ENCODE measurements at regions not wholly inside any gene's neighbourhood (a gene's known extent, or its start where the extent isn't known, plus 50 kb on each side); places are given as distances from the start of the nearest gene placed in this dataset.

DNA sequence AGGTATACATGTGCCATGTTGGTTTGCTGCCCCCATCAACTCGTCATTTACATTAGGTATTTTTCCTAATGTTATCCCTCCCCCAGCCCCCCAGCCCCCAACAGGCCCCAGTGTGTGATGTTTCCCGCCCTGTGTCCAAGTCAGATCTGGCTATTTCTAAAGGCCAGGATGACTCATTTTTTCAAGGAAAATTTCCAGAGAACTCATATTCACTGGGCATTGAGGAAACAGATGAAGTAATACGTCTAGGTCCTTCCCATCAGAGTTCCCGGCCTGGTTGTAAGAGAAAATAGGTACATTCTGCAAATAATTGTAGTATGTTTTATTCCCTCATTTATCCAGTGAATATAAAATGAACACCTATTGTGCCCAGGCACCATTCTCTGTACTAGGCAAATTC, 345.2 kb downstream of the BCL11B start:
- Histone ChIP-seq H3K9me3 (no peaks in the 10 kb centered on the region), H3K27me3 (no peaks in the 10 kb centered on the region), H3K4me1 (peaks cover 19% of the 10 kb centered on the region), H3K36me3 (no peaks in the 10 kb centered on the region), H3K4me3 (no peak overlapping the region), H3K27ac (peak overlapping the region; percentile 67)
- 29% methylated on average over 4 of the region's 4 CpGs for WGBS
- DNase-seq (ENCODE audit: low spot score in 2 of 2): peak; percentile 4 to 33
- TF ChIP-seq POLR2AphosphoS5 (IDR thresholded peaks at IDR 0.05) (no peak), EP300 (IDR thresholded peaks at IDR 0.05) (no peak), POLR2A (IDR thresholded peaks at IDR 0.05) (no peak)
- TF ChIP-seq, protein P1, sequence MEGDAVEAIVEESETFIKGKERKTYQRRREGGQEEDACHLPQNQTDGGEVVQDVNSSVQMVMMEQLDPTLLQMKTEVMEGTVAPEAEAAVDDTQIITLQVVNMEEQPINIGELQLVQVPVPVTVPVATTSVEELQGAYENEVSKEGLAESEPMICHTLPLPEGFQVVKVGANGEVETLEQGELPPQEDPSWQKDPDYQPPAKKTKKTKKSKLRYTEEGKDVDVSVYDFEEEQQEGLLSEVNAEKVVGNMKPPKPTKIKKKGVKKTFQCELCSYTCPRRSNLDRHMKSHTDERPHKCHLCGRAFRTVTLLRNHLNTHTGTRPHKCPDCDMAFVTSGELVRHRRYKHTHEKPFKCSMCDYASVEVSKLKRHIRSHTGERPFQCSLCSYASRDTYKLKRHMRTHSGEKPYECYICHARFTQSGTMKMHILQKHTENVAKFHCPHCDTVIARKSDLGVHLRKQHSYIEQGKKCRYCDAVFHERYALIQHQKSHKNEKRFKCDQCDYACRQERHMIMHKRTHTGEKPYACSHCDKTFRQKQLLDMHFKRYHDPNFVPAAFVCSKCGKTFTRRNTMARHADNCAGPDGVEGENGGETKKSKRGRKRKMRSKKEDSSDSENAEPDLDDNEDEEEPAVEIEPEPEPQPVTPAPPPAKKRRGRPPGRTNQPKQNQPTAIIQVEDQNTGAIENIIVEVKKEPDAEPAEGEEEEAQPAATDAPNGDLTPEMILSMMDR (IDR thresholded peaks at IDR 0.05): no peak

DNA sequence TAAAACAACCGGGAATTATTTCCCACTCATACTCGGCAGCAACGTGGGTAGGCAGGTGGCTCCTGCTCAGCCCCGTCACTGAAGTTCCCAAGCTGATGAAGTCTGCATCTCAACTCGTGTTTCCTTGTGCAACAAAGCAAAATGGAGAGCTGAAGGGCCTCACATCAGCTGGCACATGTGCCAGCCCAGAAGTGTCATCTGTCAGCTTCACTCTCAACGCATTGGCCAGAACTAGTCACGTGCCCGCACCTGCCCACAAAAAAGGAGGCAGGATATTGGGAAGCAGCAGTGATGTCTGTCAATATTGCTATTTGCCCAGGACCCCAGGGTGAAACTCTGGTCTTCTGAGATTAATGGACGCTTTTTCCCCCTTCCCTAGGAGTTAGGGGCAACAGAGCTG, 344.0 kb downstream of the BCL11B start:
- 92% methylated on average over 8 of the region's 9 CpGs for WGBS
- peak; percentile 35 to 40 for DNase-seq (ENCODE audit: low spot score in 2 of 2)
- Histone ChIP-seq H3K4me3 (no peak overlapping the region), H3K4me1 (peaks cover 24% of the 10 kb centered on the region), H3K27me3 (no peaks in the 10 kb centered on the region), H3K9me3 (no peaks in the 10 kb centered on the region), H3K36me3 (no peaks in the 10 kb centered on the region), H3K27ac (no peak overlapping the region)
- TF ChIP-seq POLR2A (IDR thresholded peaks at IDR 0.05) (no peak), EP300 (IDR thresholded peaks at IDR 0.05) (no peak), POLR2AphosphoS5 (IDR thresholded peaks at IDR 0.05) (no peak)
- TF ChIP-seq, protein P1 (IDR thresholded peaks at IDR 0.05): no peak

DNA sequence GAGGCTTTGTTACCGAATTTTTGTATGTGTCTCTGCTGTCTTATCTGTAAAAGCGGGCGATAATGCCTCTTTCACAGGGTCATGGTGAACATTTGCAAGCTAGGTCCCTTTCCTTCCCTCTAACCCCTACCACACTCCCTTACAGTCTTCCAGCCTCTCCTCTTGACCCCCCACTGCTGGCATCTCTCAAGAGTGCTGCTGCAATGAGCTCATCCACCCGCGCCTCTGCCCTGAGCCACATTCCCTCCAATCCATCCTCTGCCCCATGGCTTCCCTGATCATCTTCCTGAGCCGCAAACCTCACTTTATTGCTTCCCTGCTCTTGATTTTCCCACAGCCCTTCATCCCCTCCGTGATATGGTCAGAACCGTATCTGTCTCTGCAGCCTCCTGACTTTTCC, 343.6 kb downstream of the BCL11B start:
- Histone ChIP-seq H3K27ac (no peak overlapping the region), H3K4me1 (peaks cover 24% of the 10 kb centered on the region), H3K36me3 (no peaks in the 10 kb centered on the region), H3K4me3 (no peak overlapping the region), H3K27me3 (no peaks in the 10 kb centered on the region), H3K9me3 (no peaks in the 10 kb centered on the region)
- WGBS: 94% methylated on average over 8 of the region's 8 CpGs
- DNase-seq (ENCODE audit: low spot score in 2 of 2): peak; percentile 16 to 56
- TF ChIP-seq EP300 (IDR thresholded peaks at IDR 0.05) (no peak), POLR2AphosphoS5 (IDR thresholded peaks at IDR 0.05) (no peak), POLR2A (IDR thresholded peaks at IDR 0.05) (no peak)
- TF ChIP-seq, protein P1 (IDR thresholded peaks at IDR 0.05): no peak

DNA sequence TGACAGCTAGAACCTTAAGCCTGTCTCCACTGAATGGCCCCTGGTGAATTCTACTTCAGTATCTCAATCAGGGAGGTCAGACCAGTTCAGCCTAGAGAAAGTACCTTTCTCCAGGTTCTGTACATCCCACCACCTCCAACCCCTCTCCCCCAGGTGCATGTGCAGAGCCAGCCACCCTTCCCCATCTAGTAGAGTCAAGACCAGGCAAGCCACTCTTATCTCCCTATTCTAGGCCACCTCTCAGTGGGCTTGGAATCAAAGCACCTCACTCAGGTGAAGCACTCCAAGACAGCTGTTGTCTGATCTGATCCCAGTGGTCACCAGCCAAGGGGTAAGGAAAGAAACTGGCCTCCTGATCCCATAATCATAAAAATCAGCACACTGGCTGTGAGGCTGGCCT, 340.9 kb downstream of the BCL11B start:
- TF ChIP-seq EP300 (IDR thresholded peaks at IDR 0.05): no peak
- no peak for TF ChIP-seq POLR2AphosphoS5 (IDR thresholded peaks at IDR 0.05)
- TF ChIP-seq POLR2A (IDR thresholded peaks at IDR 0.05): no peak
- TF ChIP-seq, protein P1 (IDR thresholded peaks at IDR 0.05): no peak
- peak; percentile 17 to 50 for DNase-seq (ENCODE audit: low spot score in 2 of 2)
- Histone ChIP-seq H3K4me1 (peaks cover 16% of the 10 kb centered on the region), H3K4me3 (no peak overlapping the region), H3K9me3 (no peaks in the 10 kb centered on the region), H3K27me3 (no peaks in the 10 kb centered on the region), H3K27ac (no peak overlapping the region), H3K36me3 (no peaks in the 10 kb centered on the region)

DNA sequence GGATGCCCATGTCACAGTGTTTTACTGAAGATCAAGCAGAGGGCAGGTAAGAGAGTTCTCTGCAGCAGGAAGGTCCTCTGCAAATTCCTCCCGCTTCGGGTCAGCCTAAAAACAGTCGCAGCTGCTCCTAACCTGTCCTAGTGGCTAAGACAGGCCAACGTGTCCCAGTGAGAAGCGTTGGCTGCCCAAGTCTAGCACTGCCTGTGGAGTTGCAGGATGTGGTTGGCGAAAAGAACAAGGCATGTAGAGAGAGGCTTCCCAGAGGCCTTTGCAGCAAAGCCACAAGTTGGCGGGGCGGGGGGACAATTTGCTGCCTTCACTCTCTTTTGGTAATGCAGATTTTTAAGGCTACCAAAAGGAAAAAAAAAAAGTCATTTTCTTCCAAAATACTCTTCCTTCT, 340.1 kb downstream of the BCL11B start:
- TF ChIP-seq EP300 (IDR thresholded peaks at IDR 0.05): no peak
- TF ChIP-seq, protein P1 (IDR thresholded peaks at IDR 0.05): no peak

More for the DNA sequence above, 340.1 kb downstream of the BCL11B start:
- Histone ChIP-seq H3K4me3 (no peak overlapping the region), H3K36me3 (no peaks in the 10 kb centered on the region), H3K4me1 (peaks cover 8% of the 10 kb centered on the region), H3K27ac (no peak overlapping the region), H3K9me3 (no peaks in the 10 kb centered on the region), H3K27me3 (no peaks in the 10 kb centered on the region)
- WGBS: 87% methylated on average over 8 of the region's 8 CpGs
- DNase-seq (ENCODE audit: low spot score in 2 of 2): peak; percentile 54 to 69

Measured in suprapubic skin (tissue), 4 donors.